Lung microvascular endothelial cell (primary cell): ENCODE measurements at regions not wholly inside any gene's neighbourhood (a gene's known extent, or its start where the extent isn't known, plus 50 kb on each side); places are given as distances from the start of the nearest gene placed in this dataset.
"Not testable (repeated sequence)": the region's sequence is repeated elsewhere in the genome, so short reads cannot be mapped to it uniquely, and the experiment has no call there.

Experiments used
- DNase-seq, 2 donors: peaks; one replicate each; pipeline versions ENCODE4 v3.0.0 to v3.0.0-alpha.2; 2010; ENCODE audit warnings: low read depth in 2 of 2

DNA sequence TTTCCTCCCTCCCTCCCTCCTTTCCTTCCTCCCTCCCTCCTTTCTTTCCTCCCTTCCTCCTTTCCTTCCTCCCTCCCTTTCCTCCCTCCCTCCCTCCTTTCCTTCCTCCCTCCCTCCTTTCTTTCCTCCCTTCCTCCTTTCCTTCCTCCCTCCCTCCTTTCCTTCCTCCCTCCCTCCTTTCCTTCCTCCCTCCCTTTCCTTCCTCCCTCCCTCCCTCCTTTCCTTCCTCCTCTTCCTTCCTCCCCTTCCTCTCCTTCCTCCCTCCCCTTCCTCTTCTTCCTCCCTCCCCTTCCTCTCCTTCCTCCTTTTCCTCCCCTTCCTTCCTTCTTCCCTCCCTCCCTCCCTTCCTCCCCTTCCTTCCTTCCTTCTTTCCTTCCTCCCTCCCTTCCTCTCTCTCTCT lies 748.5 kb downstream of the EPHA4 start:
- not testable (repeated sequence) for DNase-seq

DNA sequence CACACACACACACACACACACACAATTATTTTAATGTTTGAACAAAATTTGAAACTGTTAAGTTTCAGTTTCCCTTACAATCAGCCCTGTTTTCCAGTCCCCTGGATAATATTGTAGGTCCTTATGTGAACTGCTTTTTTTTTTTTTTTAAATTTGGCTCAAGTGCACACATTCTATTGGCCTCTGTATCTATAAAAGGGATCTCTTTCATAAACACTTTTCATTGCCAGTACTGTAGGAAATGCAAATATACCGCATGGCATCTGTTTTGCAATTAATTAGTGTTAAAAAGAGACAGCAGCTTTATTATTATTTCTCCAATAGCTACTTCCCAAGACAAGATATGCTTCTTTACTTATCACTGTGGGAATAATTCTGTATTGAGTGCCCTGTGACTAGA lies 738.7 kb downstream of the EPHA4 start:
- no peak for DNase-seq

DNA sequence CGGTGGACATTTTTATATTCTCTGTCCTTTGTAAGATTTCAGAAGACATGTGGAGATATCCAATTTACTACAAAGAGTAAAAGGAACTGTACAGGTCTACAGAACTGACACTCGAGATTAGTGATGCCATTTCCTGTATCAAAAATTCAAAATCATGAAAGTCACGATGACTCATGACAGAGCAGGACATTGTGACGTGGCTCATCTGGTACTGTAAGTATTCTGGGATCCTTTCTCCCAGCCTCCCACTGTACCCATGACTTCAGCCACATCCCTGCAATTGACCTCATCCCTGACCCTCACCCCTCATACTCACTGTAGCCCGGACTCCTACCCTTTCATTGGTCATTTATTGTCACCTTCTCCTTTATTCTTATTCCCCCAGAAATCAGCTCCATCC lies 736.5 kb downstream of the EPHA4 start:
- DNase-seq: no peak

DNA sequence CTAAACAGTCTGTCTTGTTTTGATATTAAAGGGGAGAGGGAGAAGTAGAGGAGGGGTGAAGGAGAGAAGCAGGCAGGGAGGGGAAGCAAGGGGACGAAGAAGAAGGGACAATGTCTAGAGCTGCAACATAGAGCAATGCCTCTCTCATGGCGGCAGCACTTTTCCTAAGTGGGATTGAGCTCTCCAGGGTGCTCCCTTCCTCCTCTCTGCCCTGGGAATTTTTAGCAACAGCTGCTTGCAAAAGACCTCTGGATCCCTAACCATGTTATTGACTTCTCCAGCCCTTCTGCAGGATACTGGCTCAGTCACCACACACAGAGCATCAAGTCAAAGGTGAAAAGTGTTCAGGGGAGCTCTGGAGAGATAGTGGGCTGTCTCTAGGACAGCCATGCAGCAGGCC lies 734.9 kb downstream of the EPHA4 start:
- DNase-seq: no peak

DNA sequence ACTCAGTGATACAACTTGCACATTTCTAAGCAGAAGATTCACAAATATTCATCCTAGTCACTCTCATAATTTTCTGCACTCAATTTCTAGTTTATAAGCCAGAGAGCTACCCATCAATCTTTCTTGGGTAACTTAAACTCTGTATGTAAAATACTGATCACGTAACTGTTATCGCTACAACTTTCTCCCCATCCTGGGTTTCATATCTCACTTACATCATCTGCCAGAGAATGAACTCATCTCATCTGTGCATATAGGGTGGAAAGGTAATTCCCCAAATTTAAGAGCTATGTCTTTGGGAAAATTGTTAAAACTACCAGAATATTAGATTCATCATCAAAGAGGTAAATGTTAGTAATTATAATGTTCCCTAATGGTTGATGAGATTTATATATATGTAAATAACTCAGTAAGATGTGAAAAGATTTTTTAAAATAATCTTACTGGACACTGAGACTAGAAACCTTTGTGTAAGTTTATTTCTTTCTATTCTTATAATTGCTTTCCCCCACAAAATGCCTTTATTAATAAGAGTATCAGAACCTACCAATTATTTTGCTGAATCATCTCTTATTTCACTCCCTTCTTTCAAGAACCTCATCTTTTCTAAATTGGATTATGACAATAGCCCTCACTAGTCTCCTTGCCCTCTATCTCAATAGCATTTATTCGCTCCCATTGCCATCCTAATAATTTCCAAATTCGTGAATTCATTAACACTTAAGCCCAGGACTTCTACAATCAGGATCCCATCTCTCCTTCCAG lies 729.0 kb downstream of the EPHA4 start:
- no peak for DNase-seq

DNA sequence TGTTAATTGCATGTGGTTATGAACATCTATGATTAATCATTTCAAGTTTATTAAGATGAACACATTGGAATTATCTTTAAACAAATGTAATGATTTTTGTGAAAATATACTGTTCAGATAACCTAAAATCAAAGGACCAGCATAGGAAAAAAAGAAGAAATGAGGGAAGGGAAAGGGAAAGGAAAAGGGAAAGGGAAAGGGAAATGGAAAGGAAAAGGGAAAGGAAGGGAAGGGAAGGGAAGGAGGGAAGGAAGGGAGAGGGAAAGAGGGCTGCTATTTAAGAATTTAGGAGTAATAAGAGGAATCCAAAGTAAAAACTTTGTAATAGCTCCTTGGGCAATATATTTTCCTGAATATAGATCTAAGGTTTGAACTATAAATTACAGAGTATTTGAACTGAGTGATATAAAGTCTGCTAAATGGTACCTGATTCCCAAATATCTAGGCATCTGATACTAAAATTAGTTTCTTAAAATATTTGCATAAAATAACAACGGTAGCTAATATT lies 726.3 kb downstream of the EPHA4 start:
- no peak for DNase-seq

DNA sequence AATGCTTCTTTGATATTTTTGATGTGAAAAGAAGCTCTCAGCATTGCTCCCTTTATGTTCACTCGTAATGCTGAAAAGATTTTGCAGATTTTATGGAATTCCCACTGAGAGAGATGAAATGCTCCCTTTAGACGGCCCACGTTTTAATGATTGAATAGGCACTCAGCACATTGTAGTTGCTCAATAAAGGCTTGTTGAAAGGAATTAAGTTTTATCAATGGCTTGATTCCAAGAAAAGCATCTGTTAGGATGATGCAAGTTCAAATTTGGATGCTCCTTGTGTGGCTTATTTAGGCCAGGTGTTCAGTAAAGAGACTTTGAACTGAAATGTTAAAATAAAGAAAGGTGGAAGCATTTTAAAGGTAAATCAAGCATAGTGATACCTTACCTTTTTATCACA lies 725.1 kb downstream of the EPHA4 start:
- no peak for DNase-seq

DNA sequence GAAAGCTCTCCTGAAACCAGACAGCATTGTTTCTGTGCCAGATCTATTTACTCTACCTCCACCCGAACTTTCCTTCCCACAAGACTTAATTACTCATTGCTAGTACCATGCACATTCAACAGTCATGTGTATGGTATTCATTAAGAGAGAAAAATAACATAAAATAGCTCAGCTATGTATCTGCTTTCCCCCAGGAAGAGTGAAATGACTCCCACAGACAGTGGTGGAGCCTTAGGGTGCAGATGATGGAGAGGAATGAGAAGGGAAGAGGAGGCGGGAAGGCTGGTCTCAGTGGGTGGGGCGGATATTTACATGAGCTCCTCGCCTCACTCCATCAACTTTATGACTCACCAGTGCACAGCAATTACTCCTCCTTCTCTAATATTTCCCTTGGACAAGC lies 724.5 kb downstream of the EPHA4 start:
- DNase-seq: no peak

DNA sequence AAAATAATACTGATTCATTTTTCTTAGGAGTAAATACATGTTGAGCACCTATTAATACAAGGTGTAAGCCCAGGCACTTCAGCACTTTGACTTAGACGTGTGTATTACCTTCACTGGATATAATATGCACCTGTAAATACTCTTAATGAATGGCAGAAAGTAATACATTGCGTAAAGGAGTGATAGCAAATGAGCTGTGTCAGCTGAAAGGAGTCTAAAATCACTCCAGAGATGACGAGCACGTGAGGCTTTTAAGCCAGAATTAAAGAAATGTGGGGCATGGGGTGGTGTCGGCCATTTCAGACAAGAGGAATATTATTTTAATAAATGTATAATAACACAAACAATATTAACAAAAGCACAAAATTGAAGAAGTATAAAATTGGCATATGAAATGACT lies 722.7 kb downstream of the EPHA4 start:
- DNase-seq: no peak

DNA sequence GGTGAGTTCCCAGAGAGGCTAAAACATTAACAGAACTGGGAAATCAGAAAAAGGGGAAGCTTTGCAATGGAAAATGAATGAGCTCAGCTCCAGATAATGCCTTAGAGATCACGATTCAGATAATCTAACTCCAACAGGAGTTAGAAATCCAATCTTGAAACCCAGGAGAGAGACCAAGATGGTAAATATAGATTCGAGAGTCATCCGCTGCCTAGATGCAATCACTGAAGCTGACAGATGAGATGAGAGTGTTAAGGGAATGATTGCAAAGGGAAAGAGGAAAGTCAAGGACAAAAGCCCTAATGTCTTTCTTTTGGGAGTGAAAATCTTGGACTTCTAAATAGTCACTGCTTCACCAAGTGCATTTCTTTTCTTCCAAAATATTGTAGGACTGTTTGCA lies 722.0 kb downstream of the EPHA4 start:
- DNase-seq: no peak

DNA sequence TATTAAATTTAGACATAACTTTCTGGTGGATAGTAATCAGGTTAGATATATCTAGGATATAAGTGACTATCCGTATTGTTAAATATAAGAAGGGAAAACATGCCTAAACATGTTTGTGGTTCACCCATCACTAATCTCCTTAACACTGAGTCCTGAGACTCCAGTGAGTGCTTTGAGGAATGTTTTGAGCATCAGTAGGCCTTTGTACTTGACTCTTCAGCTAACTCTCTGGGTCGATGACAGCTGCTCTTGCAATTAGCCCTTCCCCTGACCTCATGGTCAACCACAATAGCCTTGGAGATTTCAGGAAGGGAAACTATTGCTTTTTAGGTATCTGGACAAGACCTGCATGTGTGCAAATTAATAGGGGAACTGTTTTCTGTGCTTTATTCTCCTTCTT lies 716.8 kb downstream of the EPHA4 start:
- no peak for DNase-seq

DNA sequence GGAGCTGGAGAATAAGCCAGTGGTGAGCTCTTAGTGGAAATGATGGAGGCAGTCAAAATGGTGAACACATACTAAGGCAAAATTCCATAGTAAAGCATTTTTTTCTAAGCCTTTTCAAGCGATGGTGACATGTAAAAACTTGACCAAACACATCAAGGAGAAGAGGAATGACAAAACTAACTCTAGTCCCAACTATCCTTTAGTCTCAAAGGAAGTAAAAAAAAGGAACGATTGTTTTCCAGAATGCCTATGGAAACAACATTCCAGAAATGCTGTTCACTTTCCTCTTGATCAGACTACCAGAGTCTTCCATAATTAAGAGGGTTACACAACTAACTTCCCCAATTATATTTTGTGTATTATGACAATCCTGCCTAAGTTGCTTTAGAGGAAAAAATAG lies 715.6 kb downstream of the EPHA4 start:
- DNase-seq: no peak

DNA sequence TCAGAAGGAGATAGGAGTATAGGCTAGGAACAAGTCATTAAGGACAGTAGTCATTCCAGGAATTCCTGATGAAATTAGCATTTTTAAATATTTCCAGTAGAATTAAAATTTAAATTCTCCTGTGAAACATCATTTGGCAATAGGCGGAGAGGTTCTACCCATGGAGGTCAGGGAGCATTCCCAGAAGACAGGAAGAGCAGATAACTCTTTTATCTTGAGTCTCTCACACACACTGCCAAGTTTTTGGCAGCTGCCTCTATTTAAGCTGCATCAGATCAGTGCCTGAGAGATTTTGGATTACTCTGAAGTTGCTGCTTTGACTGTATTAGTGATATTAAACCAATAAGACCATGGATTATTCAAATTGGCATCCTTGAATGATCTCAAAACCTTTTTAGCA lies 714.7 kb downstream of the EPHA4 start:
- DNase-seq: no peak

DNA sequence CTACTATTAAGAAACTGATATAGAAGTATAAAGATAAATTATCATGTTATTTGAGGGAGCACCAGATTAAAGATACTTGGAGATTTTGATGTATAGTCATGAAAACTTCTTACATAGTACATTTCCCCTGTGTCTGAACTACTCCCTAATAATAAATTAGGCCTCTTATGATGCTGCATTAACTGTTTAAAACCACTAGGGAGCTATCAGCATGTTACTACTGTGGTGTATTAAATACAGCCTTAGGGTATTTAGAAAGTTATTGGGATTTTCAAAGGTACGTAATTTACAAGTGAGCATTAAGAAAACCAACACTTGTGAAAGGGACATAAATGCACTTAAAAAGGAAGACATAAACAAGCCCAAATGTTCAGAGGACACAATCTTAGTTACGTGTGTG lies 714.0 kb downstream of the EPHA4 start:
- DNase-seq: no peak

DNA sequence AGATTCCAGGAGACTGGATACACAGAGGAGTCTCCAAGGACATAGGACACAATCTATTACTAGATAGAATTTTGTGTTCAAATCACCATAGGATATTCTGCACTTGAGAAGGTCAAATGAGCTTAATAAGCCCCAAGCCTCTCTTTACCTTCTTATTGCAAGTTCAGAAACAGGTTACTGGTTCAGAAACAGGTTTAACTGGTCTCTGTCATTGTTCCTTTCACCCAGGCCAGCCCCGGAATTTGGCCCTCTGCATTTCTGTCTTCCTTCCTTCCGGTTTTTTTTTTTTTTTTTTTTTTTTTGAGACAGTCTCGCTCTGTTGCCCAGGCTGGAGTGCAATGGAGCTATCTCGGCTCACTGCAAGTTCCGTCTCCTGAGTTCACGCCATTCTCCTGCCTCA lies 700.2 kb downstream of the EPHA4 start:
- DNase-seq: no peak

DNA sequence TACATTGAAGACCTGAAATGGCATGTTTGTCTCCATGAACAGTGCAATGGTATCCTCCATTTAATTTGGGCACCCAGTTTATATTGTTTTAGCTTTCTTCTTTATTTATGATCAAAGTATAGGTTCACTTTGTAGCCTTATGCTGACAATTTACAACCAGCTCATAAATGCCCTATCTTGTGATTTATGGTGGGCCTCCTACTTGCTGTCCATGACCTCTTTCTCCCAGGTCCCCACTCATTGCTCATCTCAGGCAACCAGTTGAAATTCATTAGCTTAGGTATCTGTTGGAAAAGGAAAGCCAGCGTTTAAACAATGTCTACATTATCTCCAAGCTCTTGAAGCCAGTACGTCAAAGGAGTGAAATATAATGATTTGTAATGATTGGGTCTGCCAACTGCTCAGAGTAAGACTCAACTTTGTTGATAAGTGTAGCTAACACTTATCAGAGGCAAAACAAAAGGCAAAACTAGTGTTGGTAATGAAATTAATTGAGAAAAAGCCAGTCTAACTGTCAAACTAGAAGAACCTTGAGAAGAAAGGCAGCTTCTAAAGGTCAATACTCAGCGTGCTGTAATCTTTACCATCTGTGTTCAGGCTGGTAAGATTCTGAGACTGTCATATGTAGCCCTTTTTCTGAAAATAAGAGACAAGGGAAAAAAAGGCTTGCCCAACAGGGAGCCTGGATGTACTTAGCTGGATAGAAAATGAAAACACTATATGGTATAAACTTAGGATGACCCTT lies 695.9 kb downstream of the EPHA4 start:
- DNase-seq: no peak

DNA sequence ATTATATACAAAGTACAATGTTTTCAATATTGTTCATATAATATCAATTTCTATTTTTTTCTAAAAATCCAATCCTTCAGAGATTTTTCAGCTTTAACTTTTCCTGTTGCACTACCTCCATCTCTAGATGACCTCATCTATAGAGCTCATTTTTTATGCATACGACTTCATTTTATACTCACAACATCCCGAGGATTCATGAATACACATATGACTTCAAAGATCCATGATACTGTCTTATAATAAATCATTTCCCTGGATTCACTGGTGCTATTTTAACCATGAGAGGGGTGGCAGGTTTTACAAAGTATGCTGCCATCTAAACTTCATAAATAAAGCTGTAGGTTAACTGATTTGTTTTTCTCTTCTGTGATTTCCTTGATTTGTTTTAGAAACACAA lies 694.6 kb downstream of the EPHA4 start:
- DNase-seq: no peak

DNA sequence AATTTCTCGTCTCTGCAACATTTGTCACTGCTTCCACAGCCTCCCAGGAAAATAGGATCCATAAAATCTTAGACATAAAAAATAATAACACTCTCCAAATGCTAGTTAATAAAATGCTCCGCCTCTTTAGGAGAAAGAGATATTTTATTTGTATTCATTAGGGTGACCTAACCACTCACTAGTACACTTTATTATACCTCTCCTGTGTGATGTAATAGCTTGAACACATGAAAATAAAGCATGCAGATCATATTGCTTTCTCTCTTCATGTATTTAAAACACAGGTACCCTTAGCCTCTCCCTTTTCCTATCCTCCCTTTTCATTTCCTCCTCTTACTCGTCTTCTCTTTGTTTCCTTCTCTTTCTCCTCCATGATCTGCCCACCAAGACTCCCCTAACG lies 694.2 kb downstream of the EPHA4 start:
- no peak for DNase-seq

DNA sequence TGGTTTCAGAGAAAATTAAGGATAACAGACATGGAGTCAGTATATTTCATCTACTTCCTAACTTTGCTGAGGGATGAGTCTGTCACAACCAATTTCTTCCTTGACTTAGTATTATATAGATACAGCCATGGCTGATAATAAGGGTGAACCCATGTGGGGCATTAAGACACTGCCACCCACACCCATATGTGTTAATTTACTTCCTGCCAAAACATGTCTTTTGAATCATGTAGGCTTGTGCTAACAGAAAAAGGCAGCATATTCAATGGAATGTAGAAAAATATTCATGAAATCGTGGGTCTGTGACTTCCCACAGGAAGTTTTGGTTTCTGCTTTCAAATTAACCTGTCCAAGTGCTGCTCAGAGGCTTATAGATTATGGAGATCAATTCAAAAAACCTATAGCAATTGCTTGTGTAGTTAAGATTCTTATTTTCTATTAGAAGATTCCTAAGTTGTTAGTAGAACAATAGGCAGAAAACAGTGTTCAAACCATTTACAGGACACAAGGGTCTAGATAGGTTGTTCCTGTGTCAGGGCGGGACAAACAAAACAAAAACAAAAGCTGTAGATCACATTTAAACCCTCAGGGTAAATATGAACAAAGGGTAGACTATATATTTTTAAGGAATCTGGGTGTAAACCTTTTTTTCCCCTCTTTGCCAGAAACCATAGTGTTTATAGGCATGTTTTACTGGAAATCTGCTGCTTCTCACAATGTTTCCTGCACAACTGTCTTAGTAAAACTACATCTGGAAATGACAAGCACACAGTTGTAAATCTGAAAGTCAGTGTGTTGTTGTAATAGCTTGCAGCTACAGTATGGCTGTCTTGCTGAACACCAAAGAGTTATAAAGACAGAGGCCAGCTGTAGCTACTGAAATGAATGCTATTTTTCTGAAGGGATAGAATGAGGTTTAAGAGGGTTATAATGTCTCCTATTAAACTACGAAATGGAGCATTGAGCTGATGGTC lies 691.2 kb downstream of the EPHA4 start:
- DNase-seq: no peak

DNA sequence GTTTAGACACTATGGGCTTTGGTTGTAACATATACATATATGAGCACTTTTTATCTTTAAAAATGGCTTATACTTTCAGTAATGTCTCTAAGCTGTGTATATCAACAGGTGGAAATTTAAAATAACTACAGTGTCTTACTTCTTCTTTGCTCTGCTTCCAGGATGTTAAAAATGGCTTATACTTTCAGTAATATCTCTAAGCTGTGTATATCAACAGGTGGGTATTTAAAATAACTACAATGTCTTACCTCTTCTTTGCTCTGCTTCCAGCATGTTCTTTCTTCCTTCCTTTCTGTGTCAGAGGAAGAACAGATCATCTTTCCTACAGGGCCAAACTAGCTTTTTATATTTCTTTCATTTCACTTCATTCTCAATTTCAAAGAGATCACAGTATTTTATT lies 689.6 kb downstream of the EPHA4 start:
- DNase-seq: no peak

DNA sequence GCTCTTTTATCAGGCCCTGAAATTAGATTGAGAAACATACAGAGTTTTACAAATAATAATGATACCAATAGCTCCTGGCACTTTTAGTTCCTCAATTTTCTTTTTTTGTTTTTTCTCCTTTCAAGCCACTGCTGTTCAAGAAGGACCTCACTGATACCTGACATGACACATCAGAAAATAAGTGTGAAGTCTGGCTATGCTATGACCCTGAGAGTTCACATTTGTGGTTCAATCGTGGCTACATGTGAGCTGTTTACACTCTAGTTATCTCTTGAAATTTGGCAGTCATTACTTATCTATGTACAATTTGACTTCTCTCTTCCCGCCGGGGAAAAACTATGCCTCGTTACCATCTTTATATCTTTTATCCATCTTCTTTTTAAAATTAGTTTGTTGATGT lies 686.5 kb downstream of the EPHA4 start:
- no peak for DNase-seq

DNA sequence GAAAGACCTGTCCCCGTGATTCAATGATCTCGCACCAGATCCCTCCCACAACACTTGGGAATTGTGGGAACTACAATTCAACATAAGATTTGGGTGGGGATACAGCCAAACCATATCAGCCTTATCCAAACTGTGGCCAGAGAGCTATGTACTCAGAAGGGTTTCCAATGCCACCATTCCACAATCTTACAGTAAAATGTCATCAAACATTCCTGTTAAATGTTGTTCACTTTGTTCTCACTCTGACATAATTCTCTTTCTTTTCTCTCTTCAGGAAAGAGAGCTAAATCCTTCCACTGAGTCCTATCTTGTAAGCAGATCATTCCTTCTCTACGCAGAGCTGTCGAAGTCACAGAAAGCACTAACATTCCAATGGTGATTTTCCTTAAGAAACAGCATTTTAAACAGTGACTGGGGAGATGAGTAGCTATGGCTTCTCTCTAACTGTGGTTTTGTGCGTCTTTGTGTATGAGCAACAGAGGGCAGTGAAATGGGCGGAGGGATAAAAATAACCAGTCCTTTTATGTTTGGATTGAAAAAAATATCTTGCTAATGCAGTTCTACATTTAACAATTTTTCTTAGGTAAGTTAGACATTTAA lies 684.7 kb downstream of the EPHA4 start:
- no peak for DNase-seq
